Effector memory CD4-positive, alpha-beta T cell (primary cell): ENCODE measurements at regions not wholly inside any gene's neighbourhood (a gene's known extent, or its start where the extent isn't known, plus 50 kb on each side); places are given as distances from the start of the nearest gene placed in this dataset.
"Not testable (repeated sequence)": the region's sequence is repeated elsewhere in the genome, so short reads cannot be mapped to it uniquely, and the experiment has no call there.

ENCODE experiments used
- DNase-seq, 3 donors: peaks; one replicate each; pipeline ENCODE4 v3.0.0-alpha.2; 2020
- H3K27ac ChIP-seq: 2 replicates; pipeline ENCODE4 v1.7.0; 2013; ENCODE audit warnings: mild to moderate bottlenecking, low read length, moderate library complexity; ENCODE audit not compliant: insufficient read depth, poor library complexity, severe bottlenecking
- H3K27me3 ChIP-seq: replicated peaks from 2 replicates; pipeline ENCODE4 v1.7.0; 2013; ENCODE audit warnings: mild to moderate bottlenecking, low read length; ENCODE audit not compliant: insufficient read depth, control insufficient read depth, poor library complexity, severe bottlenecking
- H3K36me3 ChIP-seq: 2 replicates; pipeline ENCODE4 v1.7.0; 2013; ENCODE audit warnings: mild to moderate bottlenecking, low read length, moderate library complexity; ENCODE audit not compliant: control insufficient read depth, insufficient read depth
- H3K4me1 ChIP-seq: 2 replicates; pipeline ENCODE4 v1.7.0; 2013; ENCODE audit warnings: low read length, mild to moderate bottlenecking; ENCODE audit not compliant: control insufficient read depth, insufficient read depth, poor library complexity, severe bottlenecking
- H3K4me3 ChIP-seq: 2 replicates; pipeline ENCODE4 v1.7.0; 2013; ENCODE audit warnings: low read length, low read depth, mild to moderate bottlenecking; ENCODE audit not compliant: insufficient read depth, poor library complexity, severe bottlenecking
- H3K9me3 ChIP-seq: 2 replicates; pipeline ENCODE4 v1.7.0; 2013; ENCODE audit warnings: mild to moderate bottlenecking, low read length, moderate library complexity; ENCODE audit not compliant: control insufficient read depth

DNA sequence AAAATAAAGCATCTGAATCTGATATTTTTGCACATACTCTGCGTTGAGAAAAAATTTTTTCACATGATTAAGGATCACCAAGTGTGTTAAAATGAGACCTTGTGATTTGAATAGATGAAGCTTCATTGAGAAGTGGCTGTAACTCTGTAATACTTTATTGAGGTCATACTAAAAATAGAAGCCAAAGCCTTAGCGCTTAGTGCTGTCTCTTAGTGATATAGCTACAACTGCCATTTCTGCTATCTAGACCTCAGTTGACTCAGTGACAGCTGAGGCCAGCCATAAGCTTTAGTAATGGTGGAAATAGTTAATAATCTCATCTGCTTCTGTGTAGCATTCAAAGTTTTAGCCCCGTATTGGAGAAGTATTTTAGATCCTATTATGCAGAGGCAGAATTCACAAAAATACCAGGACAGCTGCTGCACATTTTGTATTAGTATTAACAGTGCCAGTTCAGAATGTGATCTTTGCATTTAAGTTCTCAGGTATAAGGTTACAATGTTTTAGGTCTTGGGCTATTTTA, 107.4 kb upstream of the SGCD start:
- no peak overlapping the region for H3K27ac ChIP-seq
- no peak for DNase-seq
- no peaks in the 10 kb centered on the region for H3K4me1 ChIP-seq
- H3K27me3 ChIP-seq = no peaks in the 10 kb centered on the region
- no peak overlapping the region for H3K4me3 ChIP-seq
- no peaks in the 10 kb centered on the region for H3K36me3 ChIP-seq
- no peaks in the 10 kb centered on the region for H3K9me3 ChIP-seq

- Histone ChIP-seq H3K9me3 (no peaks in the 10 kb centered on the region), H3K4me1 (no peaks in the 10 kb centered on the region), H3K4me3 (no peak overlapping the region), H3K27me3 (no peaks in the 10 kb centered on the region), H3K36me3 (no peaks in the 10 kb centered on the region), H3K27ac (no peak overlapping the region)
- DNase-seq = no peak
Measured at GRCh38 chr5:156221816-156222215, 105.1 kb upstream of the SGCD start.

GRCh38 chr5:156223547-156223946, 103.4 kb upstream of the SGCD start:
- Histone ChIP-seq H3K27me3 (no peaks in the 10 kb centered on the region), H3K27ac (no peak overlapping the region), H3K9me3 (no peaks in the 10 kb centered on the region), H3K36me3 (no peaks in the 10 kb centered on the region), H3K4me1 (no peaks in the 10 kb centered on the region), H3K4me3 (no peak overlapping the region)
- no peak for DNase-seq

DNA sequence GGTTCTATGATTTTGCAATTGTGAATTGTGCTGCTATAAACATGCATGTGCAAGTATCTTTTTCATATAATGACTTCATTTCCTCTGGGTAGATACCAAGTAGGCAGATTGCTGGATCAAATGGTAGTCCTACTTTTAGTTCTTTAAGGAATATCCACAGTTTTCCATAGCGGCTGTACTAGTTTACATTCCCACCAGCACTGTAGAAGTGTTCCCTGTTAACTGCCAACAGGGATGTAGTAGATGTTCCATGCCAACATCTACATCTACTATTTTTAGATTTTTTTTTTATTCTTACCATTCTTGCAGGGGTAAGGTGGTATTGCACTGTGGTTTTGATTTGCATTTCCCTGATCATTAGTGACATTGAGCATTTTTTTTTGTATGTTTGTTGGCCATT, 100.5 kb upstream of the SGCD start:
- H3K4me3 ChIP-seq, DNase-seq, H3K27ac ChIP-seq, H3K9me3 ChIP-seq, H3K36me3 ChIP-seq, H3K27me3 ChIP-seq, H3K4me1 ChIP-seq: not testable (repeated sequence)

- Histone ChIP-seq H3K4me3 (no peak overlapping the region), H3K27me3 (no peaks in the 10 kb centered on the region), H3K36me3 (no peaks in the 10 kb centered on the region), H3K9me3 (no peaks in the 10 kb centered on the region), H3K4me1 (no peaks in the 10 kb centered on the region), H3K27ac (no peak overlapping the region)
- no peak for DNase-seq
Measured at GRCh38 chr5:156230887-156231286, 96.1 kb upstream of the SGCD start.

- DNase-seq = no peak
- Histone ChIP-seq H3K4me1 (no peaks in the 10 kb centered on the region), H3K27me3 (no peaks in the 10 kb centered on the region), H3K27ac (no peak overlapping the region), H3K36me3 (no peaks in the 10 kb centered on the region), H3K4me3 (no peak overlapping the region), H3K9me3 (no peaks in the 10 kb centered on the region)
Measured at GRCh38 chr5:156232251-156232869, 94.6 kb upstream of the SGCD start.

DNA sequence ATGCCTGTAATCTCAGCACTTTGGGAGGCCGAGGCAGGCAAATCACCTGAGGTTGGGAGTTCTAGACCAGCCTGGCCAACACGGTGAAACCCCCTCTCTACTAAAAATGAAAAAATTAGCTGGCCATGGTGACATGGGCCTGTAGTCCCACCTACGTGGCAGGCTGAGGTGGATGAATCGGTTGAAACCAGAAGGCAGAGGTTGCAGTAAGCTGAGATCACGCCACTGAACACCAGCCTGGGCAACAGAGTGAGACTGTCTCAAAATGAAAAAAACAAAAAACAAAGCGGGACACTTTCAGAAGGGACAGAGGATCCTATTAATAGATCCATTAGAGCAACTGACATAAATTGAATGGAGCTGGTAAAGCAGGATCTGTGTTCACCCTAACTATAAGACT, 89.6 kb upstream of the SGCD start:
- no peaks in the 10 kb centered on the region for H3K27me3 ChIP-seq
- no peak for DNase-seq
- no peak overlapping the region for H3K4me3 ChIP-seq
- no peaks in the 10 kb centered on the region for H3K9me3 ChIP-seq
- H3K36me3 ChIP-seq = no peaks in the 10 kb centered on the region
- no peak overlapping the region for H3K27ac ChIP-seq
- H3K4me1 ChIP-seq = no peaks in the 10 kb centered on the region

DNA sequence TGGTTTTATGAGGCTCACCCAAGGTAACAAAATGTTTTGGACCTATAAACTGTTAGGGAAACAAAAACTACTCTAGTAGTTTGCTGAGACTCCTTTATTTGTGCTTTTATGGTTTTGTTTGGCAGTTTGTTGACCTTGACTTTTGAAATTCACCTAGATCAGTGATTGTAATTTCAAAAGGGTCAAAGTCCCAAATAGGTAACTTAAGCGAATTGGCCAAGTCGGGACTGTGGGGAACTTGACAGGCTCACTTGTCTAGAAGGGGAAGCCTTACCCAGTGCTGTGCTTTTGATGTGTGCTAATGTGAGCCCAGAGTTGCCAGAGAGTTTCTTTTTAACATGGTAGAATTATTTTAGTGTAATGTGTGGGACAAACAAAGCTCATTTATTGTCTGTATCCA, 87.2 kb upstream of the SGCD start:
- Histone ChIP-seq H3K9me3 (no peaks in the 10 kb centered on the region), H3K27ac (no peak overlapping the region), H3K4me1 (no peaks in the 10 kb centered on the region), H3K4me3 (no peak overlapping the region), H3K36me3 (no peaks in the 10 kb centered on the region), H3K27me3 (no peaks in the 10 kb centered on the region)
- DNase-seq = no peak

DNA sequence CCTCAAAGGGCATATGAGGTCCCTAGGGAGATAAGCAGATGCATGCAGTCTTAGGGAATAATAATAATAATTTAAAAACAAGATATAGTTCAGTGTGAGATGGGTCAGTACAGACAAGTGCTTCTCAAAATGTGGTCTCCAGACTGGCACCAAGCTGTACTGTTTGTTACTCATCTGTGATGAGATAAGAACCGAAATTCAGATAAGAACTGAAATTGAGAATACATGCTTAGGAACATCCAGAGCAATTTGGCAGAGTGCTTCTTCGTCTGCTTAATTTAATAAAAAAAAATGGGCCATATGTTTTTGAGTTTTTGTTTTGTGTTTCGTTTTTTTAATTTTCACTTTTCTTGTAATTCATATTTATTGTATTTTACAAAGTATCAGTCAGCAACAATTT, 86.5 kb upstream of the SGCD start:
- Histone ChIP-seq H3K36me3 (no peaks in the 10 kb centered on the region), H3K4me1 (no peaks in the 10 kb centered on the region), H3K4me3 (no peak overlapping the region), H3K27ac (no peak overlapping the region), H3K27me3 (no peaks in the 10 kb centered on the region), H3K9me3 (no peaks in the 10 kb centered on the region)
- DNase-seq = no peak

DNA sequence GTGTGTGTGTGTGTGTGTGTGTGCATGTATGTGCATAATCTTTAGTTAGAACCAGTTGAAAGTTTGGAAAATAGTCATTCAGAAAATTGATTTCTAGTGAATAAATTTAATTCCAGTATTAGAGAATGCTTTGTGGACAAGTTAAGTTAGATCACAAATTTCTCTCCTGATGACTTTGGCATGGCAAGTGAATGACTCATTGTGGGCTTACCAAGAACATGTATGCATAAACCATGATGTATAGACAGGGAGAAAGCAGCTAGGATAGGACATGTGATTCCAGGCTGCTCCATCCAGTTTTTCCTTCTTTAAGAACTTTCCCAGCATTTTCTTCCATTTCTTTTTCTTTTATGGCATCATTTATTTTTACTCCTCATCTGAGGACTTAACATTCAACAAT, 85.7 kb upstream of the SGCD start:
- DNase-seq = no peak
- no peaks in the 10 kb centered on the region for H3K36me3 ChIP-seq

More for the DNA sequence above, 85.7 kb upstream of the SGCD start:
- H3K4me3 ChIP-seq = no peak overlapping the region
- H3K27me3 ChIP-seq = no peaks in the 10 kb centered on the region
- H3K4me1 ChIP-seq = no peaks in the 10 kb centered on the region
- H3K9me3 ChIP-seq = no peaks in the 10 kb centered on the region
- H3K27ac ChIP-seq = no peak overlapping the region
